ENCODE measurements at regions not wholly inside any gene's neighbourhood (a gene's known extent, or its start where the extent isn't known, plus 50 kb on each side); places are given as distances from the start of the nearest gene placed in this dataset.
"Not testable (repeated sequence)": the region's sequence is repeated elsewhere in the genome, so short reads cannot be mapped to it uniquely, and the experiment has no call there.

GRCh38 chr1:820962-821361 is 102.8 kb upstream of the SAMD11 start:
- Mint-ChIP-seq H3K27me3 (ENCODE audit: low read depth) (no peaks in the 10 kb centered on the region), H3K36me3 (ENCODE audit: low read depth) (no peaks in the 10 kb centered on the region), H3K4me3 (no peak overlapping the region), H3K27ac (no peak overlapping the region), H3K9me3 (no peaks in the 10 kb centered on the region), H3K4me1 (ENCODE audit: low read depth) (peaks cover 14% of the 10 kb centered on the region)
- intact Hi-C loops (cut with micrococcal nuclease), result no loop called here
- CTCF ChIA-PET, result no interaction called here
- no peak for DNase-seq

GRCh38 chr1:826808-827207 is 96.9 kb upstream of the SAMD11 start:
- H3K9me3 Mint-ChIP-seq; DNase-seq; H3K27me3 Mint-ChIP-seq (ENCODE audit: low read depth); CTCF ChIA-PET; intact Hi-C loops (cut with micrococcal nuclease); H3K36me3 Mint-ChIP-seq (ENCODE audit: low read depth): not testable (repeated sequence)
- peak overlapping the region; percentile 89 for H3K4me3 Mint-ChIP-seq
- H3K4me1 Mint-ChIP-seq (ENCODE audit: low read depth), result peaks cover 28% of the 10 kb centered on the region
- peak overlapping the region; percentile 91 for H3K27ac Mint-ChIP-seq

- H3K9me3 Mint-ChIP-seq; CTCF ChIA-PET; H3K36me3 Mint-ChIP-seq (ENCODE audit: low read depth); H3K27me3 Mint-ChIP-seq (ENCODE audit: low read depth); intact Hi-C loops (cut with micrococcal nuclease): not testable (repeated sequence)
- Mint-ChIP-seq H3K4me3 (peak overlapping the region; percentile 89), H3K27ac (peak overlapping the region; percentile 91), H3K4me1 (ENCODE audit: low read depth) (peaks cover 28% of the 10 kb centered on the region)
- peak; percentile 97 for DNase-seq
Observed at GRCh38 chr1:827211-828063, 96.3 kb upstream of the SAMD11 start.

- CTCF ChIA-PET; H3K9me3 Mint-ChIP-seq; H3K36me3 Mint-ChIP-seq (ENCODE audit: low read depth); H3K27ac Mint-ChIP-seq; intact Hi-C loops (cut with micrococcal nuclease); H3K27me3 Mint-ChIP-seq (ENCODE audit: low read depth); DNase-seq: not testable (repeated sequence)
- H3K4me3 Mint-ChIP-seq, result peak overlapping the region; percentile 42
- peaks cover 28% of the 10 kb centered on the region for H3K4me1 Mint-ChIP-seq (ENCODE audit: low read depth)
Observed at GRCh38 chr1:829324-829723, 94.4 kb upstream of the SAMD11 start.

GRCh38 chr1:829932-830331 is 93.8 kb upstream of the SAMD11 start:
- H3K9me3 Mint-ChIP-seq; H3K27me3 Mint-ChIP-seq (ENCODE audit: low read depth); CTCF ChIA-PET; DNase-seq; H3K27ac Mint-ChIP-seq; intact Hi-C loops (cut with micrococcal nuclease); H3K36me3 Mint-ChIP-seq (ENCODE audit: low read depth): not testable (repeated sequence)
- H3K4me1 Mint-ChIP-seq (ENCODE audit: low read depth), result peaks cover 28% of the 10 kb centered on the region
- H3K4me3 Mint-ChIP-seq, result peak overlapping the region; percentile 1

GRCh38 chr1:830750-831149 is 93.0 kb upstream of the SAMD11 start:
- peaks cover 23% of the 10 kb centered on the region for H3K4me1 Mint-ChIP-seq (ENCODE audit: low read depth)
- intact Hi-C loops (cut with micrococcal nuclease); H3K4me3 Mint-ChIP-seq; H3K9me3 Mint-ChIP-seq; H3K36me3 Mint-ChIP-seq (ENCODE audit: low read depth); H3K27me3 Mint-ChIP-seq (ENCODE audit: low read depth); DNase-seq; CTCF ChIA-PET; H3K27ac Mint-ChIP-seq: not testable (repeated sequence)

GRCh38 chr1:831522-831921 is 92.2 kb upstream of the SAMD11 start:
- peaks cover 18% of the 10 kb centered on the region for H3K4me1 Mint-ChIP-seq (ENCODE audit: low read depth)
- H3K27me3 Mint-ChIP-seq (ENCODE audit: low read depth), result no peaks in the 10 kb centered on the region
- no peak overlapping the region for H3K4me3 Mint-ChIP-seq
- intact Hi-C loops (cut with micrococcal nuclease), result no loop called here
- peaks cover 4% of the 10 kb centered on the region for H3K36me3 Mint-ChIP-seq (ENCODE audit: low read depth)
- no peaks in the 10 kb centered on the region for H3K9me3 Mint-ChIP-seq
- no peak for DNase-seq
- no peak overlapping the region for H3K27ac Mint-ChIP-seq
- CTCF ChIA-PET, result no interaction called here

GRCh38 chr1:832136-832535 is 91.6 kb upstream of the SAMD11 start:
- intact Hi-C loops (cut with micrococcal nuclease), result no loop called here
- Mint-ChIP-seq H3K4me3 (no peak overlapping the region), H3K27ac (no peak overlapping the region), H3K9me3 (no peaks in the 10 kb centered on the region), H3K36me3 (ENCODE audit: low read depth) (peaks cover 7% of the 10 kb centered on the region), H3K27me3 (ENCODE audit: low read depth) (no peaks in the 10 kb centered on the region), H3K4me1 (ENCODE audit: low read depth) (peaks cover 18% of the 10 kb centered on the region)
- CTCF ChIA-PET, result no interaction called here
- no peak for DNase-seq

- H3K9me3 Mint-ChIP-seq; H3K4me3 Mint-ChIP-seq; H3K36me3 Mint-ChIP-seq (ENCODE audit: low read depth); CTCF ChIA-PET; H3K27me3 Mint-ChIP-seq (ENCODE audit: low read depth); DNase-seq; intact Hi-C loops (cut with micrococcal nuclease); H3K27ac Mint-ChIP-seq: not testable (repeated sequence)
- H3K4me1 Mint-ChIP-seq (ENCODE audit: low read depth), result peaks cover 27% of the 10 kb centered on the region
Observed at GRCh38 chr1:833226-833625, 90.5 kb upstream of the SAMD11 start.

DNA sequence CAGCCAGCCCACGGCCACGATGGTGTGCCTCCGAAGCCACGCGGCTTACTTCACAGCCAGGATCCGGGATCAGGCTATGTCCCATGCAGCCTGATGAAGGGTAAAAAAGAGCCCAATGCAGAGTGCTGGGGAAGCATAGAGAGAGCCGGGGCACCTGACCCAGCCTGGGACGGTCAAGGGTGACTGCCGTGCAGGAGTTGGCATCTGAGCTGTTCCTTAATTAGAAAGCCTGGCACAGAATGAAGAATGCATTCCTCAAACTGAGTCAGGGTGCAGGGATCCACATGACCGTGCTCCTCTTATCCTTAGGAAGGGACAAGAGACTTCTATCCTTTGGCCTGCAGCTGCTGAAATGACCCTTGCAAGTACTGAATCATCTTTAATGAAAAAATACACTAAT is 88.2 kb upstream of the SAMD11 start:
- H3K27ac Mint-ChIP-seq; CTCF ChIA-PET; H3K4me3 Mint-ChIP-seq; H3K36me3 Mint-ChIP-seq (ENCODE audit: low read depth); H3K9me3 Mint-ChIP-seq; DNase-seq; intact Hi-C loops (cut with micrococcal nuclease); H3K27me3 Mint-ChIP-seq (ENCODE audit: low read depth): not testable (repeated sequence)
- peaks cover 31% of the 10 kb centered on the region for H3K4me1 Mint-ChIP-seq (ENCODE audit: low read depth)

GRCh38 chr1:837601-838000 is 86.1 kb upstream of the SAMD11 start:
- H3K9me3 Mint-ChIP-seq; H3K4me3 Mint-ChIP-seq; intact Hi-C loops (cut with micrococcal nuclease); H3K27me3 Mint-ChIP-seq (ENCODE audit: low read depth); H3K27ac Mint-ChIP-seq; DNase-seq; CTCF ChIA-PET: not testable (repeated sequence)
- Mint-ChIP-seq H3K4me1 (ENCODE audit: low read depth) (peaks cover 46% of the 10 kb centered on the region), H3K36me3 (ENCODE audit: low read depth) (peaks cover 12% of the 10 kb centered on the region)

DNA sequence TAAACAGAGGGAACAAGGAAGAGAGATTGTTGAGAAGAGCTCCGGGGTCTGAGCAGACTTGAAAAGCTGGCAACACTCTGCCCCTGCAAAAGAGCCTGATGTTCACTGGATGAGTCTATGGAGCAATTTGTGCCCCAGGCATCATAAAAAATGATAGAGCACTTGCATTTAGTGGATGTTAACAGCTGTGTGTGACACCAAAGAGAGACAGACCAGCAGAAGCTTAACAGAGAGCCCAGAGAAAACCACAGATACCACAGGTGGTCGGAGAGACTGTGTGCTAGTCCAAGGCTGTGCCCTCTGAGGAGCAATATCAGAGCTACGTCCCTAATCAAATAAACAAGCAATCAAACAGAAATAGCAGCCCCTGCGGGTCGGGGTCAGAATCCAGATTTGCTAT is 85.4 kb upstream of the SAMD11 start:
- H3K27me3 Mint-ChIP-seq (ENCODE audit: low read depth); H3K4me3 Mint-ChIP-seq; CTCF ChIA-PET; intact Hi-C loops (cut with micrococcal nuclease); H3K27ac Mint-ChIP-seq; DNase-seq; H3K9me3 Mint-ChIP-seq: not testable (repeated sequence)
- Mint-ChIP-seq H3K4me1 (ENCODE audit: low read depth) (peaks cover 53% of the 10 kb centered on the region), H3K36me3 (ENCODE audit: low read depth) (peaks cover 13% of the 10 kb centered on the region)

GRCh38 chr1:840592-840991 is 83.1 kb upstream of the SAMD11 start:
- H3K9me3 Mint-ChIP-seq; DNase-seq; H3K4me3 Mint-ChIP-seq; intact Hi-C loops (cut with micrococcal nuclease); CTCF ChIA-PET; H3K27me3 Mint-ChIP-seq (ENCODE audit: low read depth); H3K27ac Mint-ChIP-seq: not testable (repeated sequence)
- Mint-ChIP-seq H3K4me1 (ENCODE audit: low read depth) (peaks cover 66% of the 10 kb centered on the region), H3K36me3 (ENCODE audit: low read depth) (peaks cover 11% of the 10 kb centered on the region)

Measured in activated naive CD4-positive, alpha-beta T cell treated with anti-CD3 and anti-CD28 coated beads for 36 hours (primary cell).